CD14-positive monocyte (primary cell): ENCODE measurements at regions not wholly inside any gene's neighbourhood (a gene's known extent, or its start where the extent isn't known, plus 50 kb on each side); places are given as distances from the start of the nearest gene placed in this dataset.

ENCODE experiments used
- DNase-seq, 3 donors: peaks; one replicate each; pipeline ENCODE4 v3.0.0-alpha.2; 2011 to 2022
- H2AFZ ChIP-seq: 2 replicates; pipeline ENCODE4 v1.6.0; 2012; ENCODE audit warnings: mild to moderate bottlenecking, low read depth, low read length, inconsistent platforms; ENCODE audit not compliant: insufficient read depth, poor library complexity, severe bottlenecking
- H3K27ac ChIP-seq, 2 donors: 1 replicate in 1 of 2; 2 replicates in 1 of 2; pipeline ENCODE4 v1.5.1; 2012 to 2013; ENCODE audit warnings: low read length in 2 of 2, control low read depth in 1 of 2, inconsistent platforms in 1 of 2, low read depth in 1 of 2, mild to moderate bottlenecking in 1 of 2
- H3K27me3 ChIP-seq, 2 donors: one replicate each; pipeline versions ENCODE4 v1.6.0 to v1.6.1; 2011 to 2013; ENCODE audit warnings: low read length in 2 of 2; ENCODE audit not compliant: control insufficient read depth in 2 of 2, insufficient read depth in 2 of 2
- H3K36me3 ChIP-seq, 2 donors: replicated peaks in 1 of 2; 1 replicate in 1 of 2; 2 replicates in 1 of 2; pipeline versions ENCODE4 v1.5.1 to v1.6.1; 2012 to 2013; ENCODE audit warnings: low read length in 2 of 2, control low read depth in 1 of 2, inconsistent platforms in 1 of 2, mild to moderate bottlenecking in 1 of 2; ENCODE audit not compliant: insufficient read depth in 2 of 2, control insufficient read depth in 1 of 2
- H3K4me1 ChIP-seq, 2 donors: 1 replicate in 1 of 2; 2 replicates in 1 of 2; pipeline versions ENCODE4 v1.5.1 to v1.6.1; 2012 to 2013; ENCODE audit warnings: low read length in 2 of 2, control low read depth in 1 of 2, inconsistent platforms in 1 of 2, mild to moderate bottlenecking in 1 of 2, moderate library complexity in 1 of 2; ENCODE audit not compliant: insufficient read depth in 2 of 2, control insufficient read depth in 1 of 2
- H3K4me2 ChIP-seq: replicated peaks from 2 replicates; pipeline ENCODE3; 2012; ENCODE audit warnings: low read length, moderate library complexity, mild to moderate bottlenecking; ENCODE audit not compliant: poor library complexity, severe bottlenecking; ENCODE audit errors: extremely low read depth
- H3K4me3 ChIP-seq, 3 experiments: fragments of 200-600 bp in 1 of 3; sonication (generic) in 1 of 3; replicated peaks in 1 of 3; 1 replicate in 2 of 3; 2 replicates in 1 of 3; pipeline ENCODE4 v1.5.1; 2011 to 2013; ENCODE audit warnings: low read length in 3 of 3, mild to moderate bottlenecking in 3 of 3, control low read depth in 2 of 3, low read depth in 2 of 3, inconsistent platforms in 1 of 3, moderate library complexity in 1 of 3
- H3K79me2 ChIP-seq: 2 replicates; pipeline ENCODE4 v1.6.0; 2012; ENCODE audit warnings: mild to moderate bottlenecking, control low read depth, inconsistent platforms, low read length, moderate library complexity; ENCODE audit not compliant: insufficient read depth
- H3K9ac ChIP-seq: 2 replicates; pipeline ENCODE4 v1.6.0; 2017; ENCODE audit warnings: low read length, mild to moderate bottlenecking; ENCODE audit not compliant: insufficient read depth, poor library complexity, severe bottlenecking
- H3K9me3 ChIP-seq, 2 donors: replicated peaks in 1 of 2; 1 replicate in 1 of 2; 2 replicates in 1 of 2; pipeline versions ENCODE4 v1.5.1 to v1.6.1; 2012 to 2013; ENCODE audit warnings: low read length in 2 of 2, control low read depth in 1 of 2; ENCODE audit not compliant: control insufficient read depth in 1 of 2, insufficient read depth in 1 of 2
- H4K20me1 ChIP-seq: 2 replicates; pipeline ENCODE4 v1.6.0; 2012; ENCODE audit warnings: mild to moderate bottlenecking, low read length, control low read depth, moderate library complexity; ENCODE audit not compliant: insufficient read depth
- H3K27ac Mint-ChIP-seq, 7 donors: one replicate each; pipeline ENCODE4 v1.8.0; 2020; ENCODE audit warnings: mild to moderate bottlenecking in 7 of 7, mixed read lengths in 7 of 7, moderate library complexity in 6 of 7, inconsistent platforms in 2 of 7
- H3K27me3 Mint-ChIP-seq, 3 donors: one replicate each; pipeline ENCODE4 v1.8.0; 2021 to 2022; ENCODE audit warnings: low read depth in 3 of 3, mild to moderate bottlenecking in 3 of 3, mixed read lengths in 3 of 3, moderate library complexity in 3 of 3, inconsistent platforms in 1 of 3
- H3K36me3 Mint-ChIP-seq, 2 donors: one replicate each; pipeline ENCODE4 v1.8.0; 2020; ENCODE audit warnings: mixed read lengths in 2 of 2, inconsistent platforms in 1 of 2, mild to moderate bottlenecking in 1 of 2
- H3K4me1 Mint-ChIP-seq: one replicate; pipeline ENCODE4 v1.8.0; 2020; ENCODE audit warnings: mild to moderate bottlenecking, mixed read lengths
- H3K4me3 Mint-ChIP-seq, 2 donors: one replicate each; pipeline ENCODE4 v1.8.0; 2020; ENCODE audit warnings: mild to moderate bottlenecking in 2 of 2, mixed read lengths in 2 of 2, moderate library complexity in 1 of 2
- H3K9me3 Mint-ChIP-seq, 7 donors: one replicate each; pipeline ENCODE4 v1.8.0; 2020 to 2022; ENCODE audit warnings: mixed read lengths in 7 of 7, mild to moderate bottlenecking in 6 of 7, moderate library complexity in 6 of 7, inconsistent platforms in 2 of 7
- WGBS: methylation state at CpG from one replicate; pipeline ENCODE4 v1.1.5; 2013; ENCODE audit warnings: missing lambda C conversion rate; ENCODE audit not compliant: insufficient coverage; 5-methylcytosine and 5-hydroxymethylcytosine counted together
- intact Hi-C, 2 donors: fragments of 100-400 bp; cut with micrococcal nuclease; formaldehyde crosslinking; loops; one replicate each; pipeline versions ENCODE4 v1.15.0 to v1.15.1; 2023
- TF ChIP-seq, protein P1 (sequence below): fragments of 200-600 bp; IDR thresholded peaks from one replicate; pipeline ENCODE4 v1.8.0; 2022; ENCODE audit warnings: antibody characterized with exemption, mild to moderate bottlenecking

DNA sequence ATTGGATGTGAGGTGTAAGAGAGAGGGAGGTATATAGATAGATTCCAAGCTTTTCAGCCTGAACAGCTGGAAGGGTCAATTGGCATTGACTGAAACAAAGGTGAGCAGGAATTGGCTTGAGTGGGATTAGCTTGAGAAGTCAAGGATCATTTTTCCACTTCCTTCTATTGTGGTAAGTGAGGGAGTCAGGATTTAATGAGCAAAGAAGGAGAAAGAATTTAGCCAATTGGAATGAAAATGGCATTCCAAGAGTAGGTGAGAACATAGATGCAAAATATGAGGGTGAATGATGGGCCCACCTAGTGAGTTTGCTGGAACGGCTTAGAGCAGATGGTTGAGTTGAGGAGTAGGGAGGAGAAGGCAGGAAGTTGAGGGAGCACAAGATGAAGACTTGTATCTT lies 56.5 kb upstream of the ETV6 start:
- WGBS = 89% methylated on average over 1 of the region's 1 CpG
- intact Hi-C loops = no loop called here
- TF ChIP-seq, protein P1, sequence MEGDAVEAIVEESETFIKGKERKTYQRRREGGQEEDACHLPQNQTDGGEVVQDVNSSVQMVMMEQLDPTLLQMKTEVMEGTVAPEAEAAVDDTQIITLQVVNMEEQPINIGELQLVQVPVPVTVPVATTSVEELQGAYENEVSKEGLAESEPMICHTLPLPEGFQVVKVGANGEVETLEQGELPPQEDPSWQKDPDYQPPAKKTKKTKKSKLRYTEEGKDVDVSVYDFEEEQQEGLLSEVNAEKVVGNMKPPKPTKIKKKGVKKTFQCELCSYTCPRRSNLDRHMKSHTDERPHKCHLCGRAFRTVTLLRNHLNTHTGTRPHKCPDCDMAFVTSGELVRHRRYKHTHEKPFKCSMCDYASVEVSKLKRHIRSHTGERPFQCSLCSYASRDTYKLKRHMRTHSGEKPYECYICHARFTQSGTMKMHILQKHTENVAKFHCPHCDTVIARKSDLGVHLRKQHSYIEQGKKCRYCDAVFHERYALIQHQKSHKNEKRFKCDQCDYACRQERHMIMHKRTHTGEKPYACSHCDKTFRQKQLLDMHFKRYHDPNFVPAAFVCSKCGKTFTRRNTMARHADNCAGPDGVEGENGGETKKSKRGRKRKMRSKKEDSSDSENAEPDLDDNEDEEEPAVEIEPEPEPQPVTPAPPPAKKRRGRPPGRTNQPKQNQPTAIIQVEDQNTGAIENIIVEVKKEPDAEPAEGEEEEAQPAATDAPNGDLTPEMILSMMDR = no peak
- H3K4me1 ChIP-seq = peaks cover 26% of the 10 kb centered on the region in 2 donors
- no peak overlapping the region for H3K4me2 ChIP-seq
- peaks cover 23% of the 10 kb centered on the region for H3K4me1 Mint-ChIP-seq
- H3K79me2 ChIP-seq = no peaks in the 10 kb centered on the region
- H2AFZ ChIP-seq = no peak overlapping the region
- no peak for DNase-seq
- H3K27ac Mint-ChIP-seq = peak overlapping the region in 1 of 7 donors; percentile 16
- H3K4me3 ChIP-seq = no peak overlapping the region
- H4K20me1 ChIP-seq = no peaks in the 10 kb centered on the region
- H3K36me3 ChIP-seq = no peaks in the 10 kb centered on the region
- H3K4me3 Mint-ChIP-seq = no peak overlapping the region
- peaks cover 0 to 5% (median 2%) of the 10 kb centered on the region in 7 donors for H3K9me3 Mint-ChIP-seq
- no peaks in the 10 kb centered on the region for H3K36me3 Mint-ChIP-seq
- H3K27me3 ChIP-seq = no peaks in the 10 kb centered on the region
- no peak overlapping the region for H3K27ac ChIP-seq
- peaks cover 0 to 6% (median 0%) of the 10 kb centered on the region in 3 donors for H3K27me3 Mint-ChIP-seq
- no peaks in the 10 kb centered on the region for H3K9me3 ChIP-seq
- H3K9ac ChIP-seq = no peak overlapping the region

DNA sequence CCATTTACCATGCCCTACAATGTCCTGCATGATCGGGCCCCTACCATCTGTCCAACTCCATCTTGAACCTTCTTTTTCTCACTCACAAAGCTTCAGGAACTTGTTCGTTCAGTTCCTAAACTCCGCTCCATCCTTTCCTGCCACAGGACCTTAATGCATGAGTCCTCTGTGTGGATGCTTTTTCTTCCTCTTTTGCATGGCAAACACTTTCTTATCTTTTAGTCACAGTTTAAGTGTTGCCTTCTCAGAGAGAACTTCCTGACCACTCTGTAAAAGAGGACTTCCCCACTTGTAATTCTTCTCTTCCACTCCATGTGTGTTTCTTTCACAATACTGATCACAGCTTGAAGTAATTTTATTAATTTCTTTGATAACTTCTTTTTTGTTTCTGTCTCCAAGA lies 54.4 kb upstream of the ETV6 start:
- peak; percentile 50 to 83 (median 78) for DNase-seq
- Histone ChIP-seq H3K79me2 (no peaks in the 10 kb centered on the region), H3K27me3 (no peaks in the 10 kb centered on the region), H3K36me3 (no peaks in the 10 kb centered on the region), H2AFZ (no peak overlapping the region), H3K4me1 (peaks cover 26% of the 10 kb centered on the region in 2 donors), H3K9ac (no peak overlapping the region), H3K4me2 (peak overlapping the region; percentile 17), H3K4me3 (no peak overlapping the region), H4K20me1 (no peaks in the 10 kb centered on the region), H3K27ac (peak overlapping the region; percentile 53 to 74), H3K9me3 (no peaks in the 10 kb centered on the region)
- peaks cover 31% of the 10 kb centered on the region for H3K4me1 Mint-ChIP-seq
- no peaks in the 10 kb centered on the region for H3K36me3 Mint-ChIP-seq
- peaks cover 0 to 6% (median 0%) of the 10 kb centered on the region in 3 donors for H3K27me3 Mint-ChIP-seq
- intact Hi-C loops = loop anchor here in 1 of 2 donors (5.0 kb wide), 1 partner anchor 122 kb away; no protein-coding TSS in a partner anchor
- peak overlapping the region; percentile 28 to 93 (median 78) for H3K27ac Mint-ChIP-seq
- peaks cover 0 to 5% (median 2%) of the 10 kb centered on the region in 7 donors for H3K9me3 Mint-ChIP-seq
- H3K4me3 Mint-ChIP-seq = no peak overlapping the region
- 0% methylated on average over 2 of the region's 3 CpGs for WGBS
- TF ChIP-seq, protein P1 = no peak
